ENCODE measurements at regions not wholly inside any gene's neighbourhood (a gene's known extent, or its start where the extent isn't known, plus 50 kb on each side); places are given as distances from the start of the nearest gene placed in this dataset.

- no peak for TF ChIP-seq POLR2AphosphoS2 (IDR thresholded peaks at IDR 0.05; ENCODE audit: low read depth, low read length)
- TF ChIP-seq PKNOX1 (IDR thresholded peaks at IDR 0.05), result no peak
- TF ChIP-seq ATF2 (IDR thresholded peaks at IDR 0.05; ENCODE audit: low read length), result no peak
- no peak for TF ChIP-seq REST (IDR thresholded peaks at IDR 0.05; ENCODE audit: low read depth, low read length)
- TF ChIP-seq CTCF (IDR thresholded peaks at IDR 0.05 in 2 of 3, conservative IDR thresholded peaks at IDR 0.05 in 1 of 3; ENCODE audit: control insufficient read depth in 2 of 3, extremely low read depth in 1 of 3, insufficient read depth in 1 of 3, low read depth in 3 of 3, low read length in 3 of 3), result no peak
- no peak for TF ChIP-seq HSF1 (IDR thresholded peaks at IDR 0.05; ENCODE audit: low read depth, low read length)
- no peak for TF ChIP-seq CREB1 (IDR thresholded peaks at IDR 0.05; ENCODE audit: low read depth)
- no peak for TF ChIP-seq JUNB (IDR thresholded peaks at IDR 0.05)
- TF ChIP-seq BRCA1 (IDR thresholded peaks at IDR 0.05; ENCODE audit: low read depth, low read length), result no peak
- no peak for TF ChIP-seq CBX3 (IDR thresholded peaks at IDR 0.05; ENCODE audit: borderline replicate concordance, low read depth)
- TF ChIP-seq ASH2L (IDR thresholded peaks at IDR 0.05; ENCODE audit: borderline replicate concordance, low read depth), result no peak
- TF ChIP-seq IRF5 (IDR thresholded peaks at IDR 0.05; ENCODE audit: borderline replicate concordance), result no peak
- no peak for TF ChIP-seq SP1 (IDR thresholded peaks at IDR 0.05; ENCODE audit: low read depth, low read length)
These were observed 182.1 kb upstream of the CARD18 start for GRCh38 chr11:105321696-105322095.

Measured in GM12878 (cell line).